ENCODE measurements at regions not wholly inside any gene's neighbourhood (a gene's known extent, or its start where the extent isn't known, plus 50 kb on each side); places are given as distances from the start of the nearest gene placed in this dataset.

- no peaks in the 10 kb centered on the region for H3K9me2 ChIP-seq (ENCODE audit: insufficient read depth)
- no peaks in the 10 kb centered on the region for H3K79me2 ChIP-seq (ENCODE audit: low read depth)
- no peak overlapping the region for H3K27ac ChIP-seq
- no peak for DNase-seq
- H3F3A ChIP-seq (ENCODE audit: insufficient read depth, low read depth): no peaks in the 10 kb centered on the region
- H3K27me3 ChIP-seq (ENCODE audit: insufficient read depth, low read depth): no peaks in the 10 kb centered on the region
- H2AFZ ChIP-seq: no peak overlapping the region
- ChIA-PET POLR2A (ENCODE audit: unreplicated experiment) (no interaction called here), CTCF (no interaction called here)
- H3K4me3 ChIP-seq: no peak overlapping the region
- no TSS peak for BruUV-seq (replicated peaks)
- H3K36me3 ChIP-seq (ENCODE audit: low read depth): no peaks in the 10 kb centered on the region
- intact Hi-C loops (cut with micrococcal nuclease; ENCODE audit: unreplicated experiment): no loop called here
- no peaks in the 10 kb centered on the region for H4K20me1 ChIP-seq (ENCODE audit: insufficient read depth)
- no peaks in the 10 kb centered on the region for H3K9me3 ChIP-seq (ENCODE audit: insufficient read depth, low read depth)
- TF ChIP-seq EZH2 (IDR thresholded peaks at IDR 0.05; ENCODE audit: low read depth) (no peak), CTCF (conservative IDR thresholded peaks at IDR 0.05) (no peak)
- H3K4me1 ChIP-seq (replicated peaks; ENCODE audit: insufficient read depth): no peaks in the 10 kb centered on the region
- H3K4me2 ChIP-seq: no peak overlapping the region
Measured at GRCh38 chr13:88752041-88752440, 1080.9 kb downstream of the SLITRK5 start.

GRCh38 chr13:88754141-88754540, 1083.0 kb downstream of the SLITRK5 start:
- no peaks in the 10 kb centered on the region for H3F3A ChIP-seq (ENCODE audit: insufficient read depth, low read depth)
- intact Hi-C loops (cut with micrococcal nuclease; ENCODE audit: unreplicated experiment): no loop called here
- POLR2A ChIA-PET (ENCODE audit: unreplicated experiment): interaction anchor here (0.6 kb wide), 1 partner anchor 34 kb away, joined by 5 read pairs; no protein-coding TSS in a partner anchor
- H3K36me3 ChIP-seq (ENCODE audit: low read depth): no peaks in the 10 kb centered on the region
- BruUV-seq (replicated peaks): no TSS peak
- no peak overlapping the region for H3K27ac ChIP-seq
- H2AFZ ChIP-seq: no peak overlapping the region
- CTCF ChIA-PET: no interaction called here
- no peaks in the 10 kb centered on the region for H3K9me3 ChIP-seq (ENCODE audit: insufficient read depth, low read depth)
- TF ChIP-seq EZH2 (IDR thresholded peaks at IDR 0.05; ENCODE audit: low read depth): no peak
- TF ChIP-seq CTCF (conservative IDR thresholded peaks at IDR 0.05): no peak
- H3K79me2 ChIP-seq (ENCODE audit: low read depth): no peaks in the 10 kb centered on the region
- no peaks in the 10 kb centered on the region for H3K4me1 ChIP-seq (replicated peaks; ENCODE audit: insufficient read depth)
- DNase-seq: no peak
- H3K4me2 ChIP-seq: no peak overlapping the region
- no peaks in the 10 kb centered on the region for H3K9me2 ChIP-seq (ENCODE audit: insufficient read depth)
- no peaks in the 10 kb centered on the region for H3K27me3 ChIP-seq (ENCODE audit: insufficient read depth, low read depth)
- H4K20me1 ChIP-seq (ENCODE audit: insufficient read depth): no peaks in the 10 kb centered on the region
- H3K4me3 ChIP-seq: no peak overlapping the region

GRCh38 chr13:88761145-88761544, 1090.0 kb downstream of the SLITRK5 start:
- H3F3A ChIP-seq (ENCODE audit: insufficient read depth, low read depth): no peaks in the 10 kb centered on the region
- H3K4me1 ChIP-seq (replicated peaks; ENCODE audit: insufficient read depth): no peaks in the 10 kb centered on the region
- no peaks in the 10 kb centered on the region for H3K79me2 ChIP-seq (ENCODE audit: low read depth)
- no peak for DNase-seq
- TF ChIP-seq EZH2 (IDR thresholded peaks at IDR 0.05; ENCODE audit: low read depth): no peak
- H3K4me3 ChIP-seq: no peak overlapping the region
- no peak overlapping the region for H2AFZ ChIP-seq
- H3K9me2 ChIP-seq (ENCODE audit: insufficient read depth): no peaks in the 10 kb centered on the region
- no peaks in the 10 kb centered on the region for H3K27me3 ChIP-seq (ENCODE audit: insufficient read depth, low read depth)
- no peaks in the 10 kb centered on the region for H3K9me3 ChIP-seq (ENCODE audit: insufficient read depth, low read depth)
- no TSS peak for BruUV-seq (replicated peaks)
- intact Hi-C loops (cut with micrococcal nuclease; ENCODE audit: unreplicated experiment): no loop called here
- ChIA-PET CTCF (no interaction called here), POLR2A (ENCODE audit: unreplicated experiment) (no interaction called here)
- no peak overlapping the region for H3K27ac ChIP-seq
- H4K20me1 ChIP-seq (ENCODE audit: insufficient read depth): no peaks in the 10 kb centered on the region
- H3K4me2 ChIP-seq: no peak overlapping the region
- no peaks in the 10 kb centered on the region for H3K36me3 ChIP-seq (ENCODE audit: low read depth)

- POLR2A ChIA-PET (ENCODE audit: unreplicated experiment): no interaction called here
- Histone ChIP-seq H3K36me3 (ENCODE audit: low read depth) (no peaks in the 10 kb centered on the region), H3K27me3 (ENCODE audit: insufficient read depth, low read depth) (no peaks in the 10 kb centered on the region), H4K20me1 (ENCODE audit: insufficient read depth) (no peaks in the 10 kb centered on the region), H2AFZ (no peak overlapping the region), H3K9me2 (ENCODE audit: insufficient read depth) (no peaks in the 10 kb centered on the region), H3K9me3 (ENCODE audit: insufficient read depth, low read depth) (no peaks in the 10 kb centered on the region), H3K4me1 (replicated peaks; ENCODE audit: insufficient read depth) (no peaks in the 10 kb centered on the region), H3K4me2 (no peak overlapping the region), H3K79me2 (ENCODE audit: low read depth) (no peaks in the 10 kb centered on the region), H3K4me3 (no peak overlapping the region), H3K27ac (no peak overlapping the region), H3F3A (ENCODE audit: insufficient read depth, low read depth) (no peaks in the 10 kb centered on the region)
- intact Hi-C loops (cut with micrococcal nuclease; ENCODE audit: unreplicated experiment): no loop called here
- no peak for TF ChIP-seq CTCF (conservative IDR thresholded peaks at IDR 0.05)
- no peak for TF ChIP-seq EZH2 (IDR thresholded peaks at IDR 0.05; ENCODE audit: low read depth)
- CTCF ChIA-PET: no interaction called here
- DNase-seq: no peak
- BruUV-seq (replicated peaks): no TSS peak
Measured at GRCh38 chr13:88764103-88764502, 1092.9 kb downstream of the SLITRK5 start.
